Upper lobe of right lung (tissue), 1 donor: ENCODE measurements at regions not wholly inside any gene's neighbourhood (a gene's known extent, or its start where the extent isn't known, plus 50 kb on each side); places are given as distances from the start of the nearest gene placed in this dataset.

Experiments
- ATAC-seq: fragments of 200-7000 bp; cut with Tn5 transposase; one replicate; pipeline ENCODE4 v1.9.1; 2020; ENCODE audit warnings: mild to moderate bottlenecking, moderate library complexity
- DNase-seq: peaks from one replicate; pipeline ENCODE4 v3.0.0-alpha.2; 2020
- H3K27ac ChIP-seq: fragments of 200-600 bp; one replicate; pipeline ENCODE4 v1.8.0; 2022
- H3K27me3 ChIP-seq: fragments of 200-600 bp; one replicate; pipeline ENCODE4 v1.8.0; 2022; ENCODE audit warnings: mild to moderate bottlenecking
- H3K36me3 ChIP-seq: fragments of 200-600 bp; one replicate; pipeline ENCODE4 v1.8.0; 2022
- H3K4me1 ChIP-seq: fragments of 200-600 bp; one replicate; pipeline ENCODE4 v1.8.0; 2022
- H3K4me3 ChIP-seq: fragments of 200-600 bp; one replicate; pipeline ENCODE4 v1.8.0; 2022; ENCODE audit warnings: mild to moderate bottlenecking
- H3K9me3 ChIP-seq: fragments of 200-600 bp; one replicate; pipeline ENCODE4 v1.8.0; 2022
- intact Hi-C: fragments of 100-400 bp; cut with DNase I; formaldehyde crosslinking; loops from one replicate; pipeline ENCODE4 v1.11.0; 2022
- TF ChIP-seq, protein P1 (sequence below): fragments of 200-600 bp; IDR thresholded peaks from one replicate; pipeline ENCODE4 v1.8.0; 2022; ENCODE audit warnings: antibody characterized with exemption
- donor health status: DM: no; HTN: yes; CAD: no; lungs with severe emphysema.

DNA sequence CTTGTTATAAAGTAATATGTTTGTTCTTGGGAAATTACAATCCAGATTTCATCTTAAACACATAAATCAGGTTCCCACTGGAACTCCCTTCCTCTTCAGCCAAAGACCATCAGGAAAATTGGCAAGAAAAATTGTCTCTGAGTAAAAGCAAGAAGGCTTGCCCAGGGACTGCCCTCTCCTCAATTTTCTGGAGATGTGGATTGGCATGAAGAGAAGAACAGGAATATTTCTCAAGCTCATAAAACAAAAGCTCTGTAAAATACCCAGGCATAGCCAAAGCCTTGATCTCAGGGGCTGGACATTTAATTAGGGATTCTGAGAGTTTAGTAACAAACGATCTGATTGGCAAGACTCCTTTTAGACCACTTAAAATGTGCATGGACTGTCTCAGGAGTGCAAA, 223.4 kb downstream of the ZNF608 start:
- ATAC-seq (no peak), DNase-seq (no peak)
- peaks cover 5% of the 10 kb centered on the region for H3K4me1 ChIP-seq
- no peak overlapping the region for H3K27ac ChIP-seq
- intact Hi-C loops, result no loop called here
- H3K36me3 ChIP-seq, result no peaks in the 10 kb centered on the region
- H3K9me3 ChIP-seq, result no peaks in the 10 kb centered on the region
- H3K27me3 ChIP-seq, result no peaks in the 10 kb centered on the region
- TF ChIP-seq, protein P1, sequence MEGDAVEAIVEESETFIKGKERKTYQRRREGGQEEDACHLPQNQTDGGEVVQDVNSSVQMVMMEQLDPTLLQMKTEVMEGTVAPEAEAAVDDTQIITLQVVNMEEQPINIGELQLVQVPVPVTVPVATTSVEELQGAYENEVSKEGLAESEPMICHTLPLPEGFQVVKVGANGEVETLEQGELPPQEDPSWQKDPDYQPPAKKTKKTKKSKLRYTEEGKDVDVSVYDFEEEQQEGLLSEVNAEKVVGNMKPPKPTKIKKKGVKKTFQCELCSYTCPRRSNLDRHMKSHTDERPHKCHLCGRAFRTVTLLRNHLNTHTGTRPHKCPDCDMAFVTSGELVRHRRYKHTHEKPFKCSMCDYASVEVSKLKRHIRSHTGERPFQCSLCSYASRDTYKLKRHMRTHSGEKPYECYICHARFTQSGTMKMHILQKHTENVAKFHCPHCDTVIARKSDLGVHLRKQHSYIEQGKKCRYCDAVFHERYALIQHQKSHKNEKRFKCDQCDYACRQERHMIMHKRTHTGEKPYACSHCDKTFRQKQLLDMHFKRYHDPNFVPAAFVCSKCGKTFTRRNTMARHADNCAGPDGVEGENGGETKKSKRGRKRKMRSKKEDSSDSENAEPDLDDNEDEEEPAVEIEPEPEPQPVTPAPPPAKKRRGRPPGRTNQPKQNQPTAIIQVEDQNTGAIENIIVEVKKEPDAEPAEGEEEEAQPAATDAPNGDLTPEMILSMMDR, result no peak
- H3K4me3 ChIP-seq, result no peak overlapping the region

DNA sequence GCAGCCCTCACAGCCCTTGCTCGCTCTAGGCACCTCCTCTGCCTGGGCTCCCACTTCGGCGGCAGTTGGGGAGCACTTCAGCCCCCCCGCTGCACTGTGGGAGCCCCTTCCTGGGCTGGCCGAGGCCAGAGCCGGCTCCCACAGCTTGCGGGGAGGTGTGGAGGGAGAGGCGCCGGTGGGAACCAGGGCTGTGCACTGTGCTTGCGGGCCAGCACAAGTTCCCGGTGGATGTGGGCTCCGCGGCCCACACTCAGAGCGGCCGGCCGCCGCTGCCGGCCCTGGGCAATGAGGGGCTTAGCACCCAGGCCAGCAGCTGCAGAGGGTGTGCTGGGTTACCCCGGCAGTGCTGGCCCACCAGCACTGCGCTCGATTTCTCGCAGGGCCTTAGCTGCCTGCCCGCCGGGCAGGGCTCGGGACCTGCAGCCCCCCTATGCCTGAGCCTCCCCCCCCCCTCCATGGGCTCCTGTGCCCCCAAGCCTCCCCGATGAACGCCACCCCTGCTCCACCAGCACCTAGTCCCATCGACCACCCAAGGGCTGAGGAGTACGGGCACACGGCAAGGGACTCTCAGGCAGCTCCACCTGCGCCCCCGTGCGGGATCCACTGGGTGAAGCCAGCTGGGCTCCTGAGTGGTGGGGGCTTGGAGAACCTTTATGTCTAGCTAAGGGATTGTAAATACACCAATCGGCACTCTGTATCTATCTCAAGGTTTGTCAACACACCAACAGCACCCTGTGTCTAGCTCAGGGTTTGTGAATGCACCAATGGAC, 224.8 kb downstream of the ZNF608 start:
- H3K36me3 ChIP-seq, result no peaks in the 10 kb centered on the region
- H3K27ac ChIP-seq, result no peak overlapping the region
- H3K4me3 ChIP-seq, result no peak overlapping the region
- TF ChIP-seq, protein P1, result no peak
- intact Hi-C loops, result no loop called here
- H3K9me3 ChIP-seq, result no peaks in the 10 kb centered on the region
- ATAC-seq, result no peak
- H3K27me3 ChIP-seq, result no peaks in the 10 kb centered on the region
- no peak for DNase-seq
- peaks cover 5% of the 10 kb centered on the region for H3K4me1 ChIP-seq

DNA sequence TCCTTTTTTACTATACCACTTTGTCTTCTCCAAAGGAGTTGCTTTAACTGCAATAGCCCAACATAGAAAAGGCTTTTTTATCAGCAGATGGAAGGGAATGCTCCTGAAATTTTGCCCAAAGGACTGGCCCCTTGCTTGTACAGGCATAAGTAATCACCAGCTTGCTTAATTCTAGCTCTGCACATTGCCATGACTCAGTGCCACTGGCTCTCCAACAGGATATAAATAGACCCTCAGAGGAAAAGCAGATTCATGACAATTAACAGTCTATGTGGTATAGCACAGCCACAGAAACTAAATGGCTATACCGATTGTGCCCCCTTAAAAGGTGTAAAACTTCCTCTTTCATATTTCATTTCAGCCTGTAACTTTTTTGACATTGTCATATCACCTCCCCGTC, 227.0 kb downstream of the ZNF608 start:
- no peak overlapping the region for H3K4me3 ChIP-seq
- intact Hi-C loops, result no loop called here
- H3K27ac ChIP-seq, result no peak overlapping the region
- TF ChIP-seq, protein P1, result no peak
- peaks cover 18% of the 10 kb centered on the region for H3K4me1 ChIP-seq
- no peaks in the 10 kb centered on the region for H3K27me3 ChIP-seq
- no peaks in the 10 kb centered on the region for H3K9me3 ChIP-seq
- ATAC-seq, result no peak
- no peaks in the 10 kb centered on the region for H3K36me3 ChIP-seq
- no peak for DNase-seq

DNA sequence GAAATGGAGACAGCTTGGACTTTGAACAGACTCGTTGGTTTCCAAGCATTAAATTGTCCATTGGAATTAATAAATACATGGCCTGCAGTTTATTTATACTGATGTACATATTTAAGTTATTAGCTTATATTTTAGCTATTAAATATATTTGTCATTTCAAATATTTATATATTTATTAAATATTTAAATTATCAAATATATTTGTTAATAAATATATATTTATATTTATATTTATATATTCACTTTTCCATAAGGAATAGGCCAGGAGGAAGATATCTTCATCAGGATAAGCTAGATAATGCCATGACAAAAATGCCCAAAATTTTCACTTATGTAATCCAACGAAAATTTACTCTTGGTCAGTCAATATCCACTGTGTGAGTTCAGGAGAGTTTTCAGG, 229.9 kb downstream of the ZNF608 start:
- Histone ChIP-seq H3K9me3 (no peaks in the 10 kb centered on the region), H3K36me3 (no peaks in the 10 kb centered on the region), H3K4me1 (peaks cover 18% of the 10 kb centered on the region), H3K4me3 (no peak overlapping the region), H3K27me3 (no peaks in the 10 kb centered on the region), H3K27ac (no peak overlapping the region)
- ATAC-seq, result no peak
- TF ChIP-seq, protein P1, result no peak
- intact Hi-C loops, result no loop called here
- DNase-seq, result no peak

DNA sequence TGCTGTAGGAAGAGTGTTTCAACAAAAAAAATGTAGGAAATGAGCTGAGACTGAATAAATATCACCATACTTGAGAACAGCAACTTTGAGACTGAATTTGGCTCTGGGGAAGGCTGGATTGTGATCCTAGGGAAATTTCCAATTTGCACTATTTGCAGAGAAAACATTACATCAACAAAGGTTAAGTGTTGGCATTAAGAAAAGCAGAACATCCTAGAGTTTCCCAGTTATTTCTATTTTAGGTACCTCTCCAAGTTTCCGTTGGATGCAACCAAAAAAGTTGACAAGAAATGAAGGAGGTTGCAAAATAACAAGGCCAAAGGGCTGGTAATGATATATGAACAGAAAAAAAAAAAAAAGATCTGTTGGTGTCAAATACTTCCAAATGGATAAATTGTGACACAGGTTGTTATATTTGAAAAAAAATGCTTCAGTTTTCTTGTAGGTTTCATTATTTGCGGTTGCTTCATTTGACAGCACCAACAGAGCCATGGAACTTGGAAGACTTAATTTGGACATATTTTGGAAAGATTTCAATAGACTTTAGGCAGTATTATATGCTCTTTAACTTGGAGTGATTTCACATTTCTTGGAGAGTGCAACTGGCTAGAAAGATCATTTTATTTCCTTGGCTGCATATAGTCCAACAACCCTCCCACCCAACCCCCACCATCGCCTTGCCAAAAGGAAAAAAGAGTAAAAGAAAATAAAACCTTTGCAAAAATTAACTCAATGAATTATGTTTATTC, 230.8 kb downstream of the ZNF608 start:
- Histone ChIP-seq H3K4me1 (peaks cover 18% of the 10 kb centered on the region), H3K27ac (no peak overlapping the region), H3K9me3 (no peaks in the 10 kb centered on the region), H3K27me3 (no peaks in the 10 kb centered on the region), H3K36me3 (no peaks in the 10 kb centered on the region), H3K4me3 (no peak overlapping the region)
- ATAC-seq (no peak), DNase-seq (no peak)
- TF ChIP-seq, protein P1, result no peak
- intact Hi-C loops, result no loop called here
